ENCODE measurements at regions not wholly inside any gene's neighbourhood (a gene's known extent, or its start where the extent isn't known, plus 50 kb on each side); places are given as distances from the start of the nearest gene placed in this dataset.

DNA sequence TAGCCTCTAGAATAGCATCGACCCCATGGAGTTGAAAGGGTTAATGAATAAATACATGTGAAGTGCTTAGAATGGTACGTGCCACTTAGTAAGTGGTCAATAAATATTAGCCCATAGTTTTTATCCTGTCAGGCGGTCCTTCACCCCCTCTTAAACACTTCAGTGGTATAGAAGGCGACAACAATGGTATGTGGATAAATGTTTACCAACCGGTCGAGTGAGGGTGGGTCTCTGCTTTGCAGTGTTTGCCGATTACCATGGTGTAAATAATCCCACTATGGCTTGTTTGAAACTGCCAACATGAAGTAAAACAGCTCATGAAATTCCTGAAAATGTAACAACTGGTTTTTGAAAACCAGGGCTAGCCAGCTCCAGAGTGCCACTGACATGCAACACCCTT lies 541.2 kb downstream of the BUD13 start:
- TF ChIP-seq, protein P1, sequence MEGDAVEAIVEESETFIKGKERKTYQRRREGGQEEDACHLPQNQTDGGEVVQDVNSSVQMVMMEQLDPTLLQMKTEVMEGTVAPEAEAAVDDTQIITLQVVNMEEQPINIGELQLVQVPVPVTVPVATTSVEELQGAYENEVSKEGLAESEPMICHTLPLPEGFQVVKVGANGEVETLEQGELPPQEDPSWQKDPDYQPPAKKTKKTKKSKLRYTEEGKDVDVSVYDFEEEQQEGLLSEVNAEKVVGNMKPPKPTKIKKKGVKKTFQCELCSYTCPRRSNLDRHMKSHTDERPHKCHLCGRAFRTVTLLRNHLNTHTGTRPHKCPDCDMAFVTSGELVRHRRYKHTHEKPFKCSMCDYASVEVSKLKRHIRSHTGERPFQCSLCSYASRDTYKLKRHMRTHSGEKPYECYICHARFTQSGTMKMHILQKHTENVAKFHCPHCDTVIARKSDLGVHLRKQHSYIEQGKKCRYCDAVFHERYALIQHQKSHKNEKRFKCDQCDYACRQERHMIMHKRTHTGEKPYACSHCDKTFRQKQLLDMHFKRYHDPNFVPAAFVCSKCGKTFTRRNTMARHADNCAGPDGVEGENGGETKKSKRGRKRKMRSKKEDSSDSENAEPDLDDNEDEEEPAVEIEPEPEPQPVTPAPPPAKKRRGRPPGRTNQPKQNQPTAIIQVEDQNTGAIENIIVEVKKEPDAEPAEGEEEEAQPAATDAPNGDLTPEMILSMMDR (IDR thresholded peaks at IDR 0.05; ENCODE audit: low read depth, low read length, poor library complexity, severe bottlenecking): no peak
- TF ChIP-seq EZH2phosphoT487 (IDR thresholded peaks at IDR 0.05; ENCODE audit: borderline replicate concordance, low read length): no peak

All from DOHH2 (cell line).